ENCODE measurements at regions not wholly inside any gene's neighbourhood (a gene's known extent, or its start where the extent isn't known, plus 50 kb on each side); places are given as distances from the start of the nearest gene placed in this dataset.
"Not testable (repeated sequence)": the region's sequence is repeated elsewhere in the genome, so short reads cannot be mapped to it uniquely, and the experiment has no call there.

GRCh38 chr9:65405253-65405652 is 120.2 kb upstream of the FOXD4L5 start:
- DNase-seq (ENCODE audit: low spot score), result no peak
- H3K4me1 ChIP-seq (replicated peaks), result no peaks in the 10 kb centered on the region
- WGBS, result 62% methylated on average over 6 of the region's 6 CpGs

DNA sequence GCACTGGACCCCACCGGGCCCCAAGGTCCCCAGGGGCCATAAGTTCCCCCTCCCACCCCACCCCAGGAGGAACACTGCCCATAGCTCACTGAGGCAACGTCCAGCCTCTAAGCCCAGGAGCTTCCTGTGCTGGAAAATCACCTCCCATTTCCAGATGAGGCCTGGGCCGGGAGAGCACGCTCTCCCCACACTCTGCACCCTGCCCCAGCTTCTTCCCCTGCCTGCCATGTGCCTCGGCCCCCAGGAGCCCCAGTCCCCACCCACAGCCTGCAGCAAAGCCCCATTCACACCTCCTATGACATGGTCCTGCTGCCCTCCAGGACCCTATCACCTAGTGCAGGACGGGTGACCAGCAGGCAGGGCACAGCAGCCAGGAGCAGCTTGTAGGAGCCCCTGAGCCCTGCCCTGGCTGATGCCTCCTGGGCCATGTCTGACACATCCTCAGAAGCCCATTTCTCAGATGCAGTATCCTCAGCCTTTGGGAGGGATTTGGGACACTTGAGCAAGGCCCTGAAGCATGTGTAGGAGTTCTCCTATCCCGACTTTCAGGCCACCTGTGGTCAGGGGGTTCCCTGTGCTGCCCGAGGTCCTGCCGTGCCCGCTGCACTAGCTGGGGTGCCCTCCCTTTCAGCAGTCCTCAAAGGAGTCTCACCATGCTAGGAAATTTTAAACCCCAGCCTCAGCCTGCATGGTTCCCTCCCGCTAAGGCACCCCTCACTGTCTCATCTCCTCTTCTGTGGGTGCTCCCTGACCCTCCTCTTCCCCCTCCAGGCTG is 119.4 kb upstream of the FOXD4L5 start:
- Histone ChIP-seq H3K9me3 (no peaks in the 10 kb centered on the region), H3K4me1 (replicated peaks) (no peaks in the 10 kb centered on the region), H3K4me3 (no peak overlapping the region), H3K27ac (no peak overlapping the region), H3K27me3 (replicated peaks; ENCODE audit: insufficient read depth) (no peaks in the 10 kb centered on the region), H3K36me3 (no peaks in the 10 kb centered on the region)
- DNase-seq (ENCODE audit: low spot score), result no peak
- TF ChIP-seq, protein P1, sequence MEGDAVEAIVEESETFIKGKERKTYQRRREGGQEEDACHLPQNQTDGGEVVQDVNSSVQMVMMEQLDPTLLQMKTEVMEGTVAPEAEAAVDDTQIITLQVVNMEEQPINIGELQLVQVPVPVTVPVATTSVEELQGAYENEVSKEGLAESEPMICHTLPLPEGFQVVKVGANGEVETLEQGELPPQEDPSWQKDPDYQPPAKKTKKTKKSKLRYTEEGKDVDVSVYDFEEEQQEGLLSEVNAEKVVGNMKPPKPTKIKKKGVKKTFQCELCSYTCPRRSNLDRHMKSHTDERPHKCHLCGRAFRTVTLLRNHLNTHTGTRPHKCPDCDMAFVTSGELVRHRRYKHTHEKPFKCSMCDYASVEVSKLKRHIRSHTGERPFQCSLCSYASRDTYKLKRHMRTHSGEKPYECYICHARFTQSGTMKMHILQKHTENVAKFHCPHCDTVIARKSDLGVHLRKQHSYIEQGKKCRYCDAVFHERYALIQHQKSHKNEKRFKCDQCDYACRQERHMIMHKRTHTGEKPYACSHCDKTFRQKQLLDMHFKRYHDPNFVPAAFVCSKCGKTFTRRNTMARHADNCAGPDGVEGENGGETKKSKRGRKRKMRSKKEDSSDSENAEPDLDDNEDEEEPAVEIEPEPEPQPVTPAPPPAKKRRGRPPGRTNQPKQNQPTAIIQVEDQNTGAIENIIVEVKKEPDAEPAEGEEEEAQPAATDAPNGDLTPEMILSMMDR (IDR thresholded peaks at IDR 0.05), result no peak
- TF ChIP-seq POLR2A (IDR thresholded peaks at IDR 0.05), result no peak
- no peak for TF ChIP-seq POLR2AphosphoS5 (IDR thresholded peaks at IDR 0.05)
- whole genome bisulfite sequencing, result 76% methylated on average over 11 of the region's 11 CpGs
- intact Hi-C loops (cut with DNase I), result no loop called here

More at GRCh38 chr9:65405253-65405652, 120.2 kb upstream of the FOXD4L5 start:
- Histone ChIP-seq H3K4me3 (no peak overlapping the region), H3K27ac (no peak overlapping the region), H3K27me3 (replicated peaks; ENCODE audit: insufficient read depth) (no peaks in the 10 kb centered on the region), H3K9me3 (no peaks in the 10 kb centered on the region), H3K36me3 (no peaks in the 10 kb centered on the region)
- intact Hi-C loops (cut with DNase I), result no loop called here
- TF ChIP-seq, protein P1 (IDR thresholded peaks at IDR 0.05), result no peak
- TF ChIP-seq POLR2A (IDR thresholded peaks at IDR 0.05) (no peak), POLR2AphosphoS5 (IDR thresholded peaks at IDR 0.05) (no peak)

DNA sequence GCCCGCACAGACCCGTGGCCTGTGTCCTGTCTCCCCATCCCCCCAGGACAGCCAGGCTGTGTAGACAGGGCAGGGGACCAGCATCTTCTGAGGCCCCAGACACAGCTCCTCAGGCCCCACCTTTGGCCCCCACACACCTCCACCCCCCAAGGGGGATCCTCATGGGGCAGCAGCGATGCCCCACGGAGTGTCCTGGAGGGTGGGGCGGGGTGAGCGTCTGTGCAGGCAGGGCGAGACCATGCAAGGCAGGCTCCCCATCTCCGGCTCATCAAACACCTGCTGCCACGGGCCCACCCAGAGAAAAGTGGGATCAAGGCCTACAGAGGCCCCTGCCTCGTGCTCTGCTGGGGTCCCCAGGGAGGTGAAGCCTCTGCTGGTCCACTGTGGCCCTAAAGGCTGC is 118.7 kb upstream of the FOXD4L5 start:
- no peak for DNase-seq (ENCODE audit: low spot score)
- TF ChIP-seq POLR2A (IDR thresholded peaks at IDR 0.05), result no peak
- TF ChIP-seq, protein P1 (IDR thresholded peaks at IDR 0.05), result no peak
- TF ChIP-seq POLR2AphosphoS5 (IDR thresholded peaks at IDR 0.05), result no peak
- Histone ChIP-seq H3K4me3 (no peak overlapping the region), H3K9me3 (no peaks in the 10 kb centered on the region), H3K4me1 (replicated peaks) (no peaks in the 10 kb centered on the region), H3K27me3 (replicated peaks; ENCODE audit: insufficient read depth) (no peaks in the 10 kb centered on the region), H3K27ac (no peak overlapping the region), H3K36me3 (no peaks in the 10 kb centered on the region)
- intact Hi-C loops (cut with DNase I), result no loop called here
- WGBS, result 70% methylated on average over 10 of the region's 10 CpGs

- H3K4me3 ChIP-seq; intact Hi-C loops (cut with DNase I); H3K27me3 ChIP-seq (replicated peaks; ENCODE audit: insufficient read depth); H3K4me1 ChIP-seq (replicated peaks); DNase-seq (ENCODE audit: low spot score); H3K36me3 ChIP-seq; H3K9me3 ChIP-seq; H3K27ac ChIP-seq: not testable (repeated sequence)
- WGBS, result 82% methylated on average over 11 of the region's 11 CpGs
These were observed 118.1 kb upstream of the FOXD4L5 start for GRCh38 chr9:65403072-65403471.

- H3K4me1 ChIP-seq (replicated peaks); H3K36me3 ChIP-seq; H3K9me3 ChIP-seq; H3K27ac ChIP-seq; DNase-seq (ENCODE audit: low spot score); H3K4me3 ChIP-seq; H3K27me3 ChIP-seq (replicated peaks; ENCODE audit: insufficient read depth); intact Hi-C loops (cut with DNase I): not testable (repeated sequence)
- WGBS, result 86% methylated on average over 17 of the region's 18 CpGs
These were observed 117.3 kb upstream of the FOXD4L5 start for GRCh38 chr9:65402206-65402870.

DNA sequence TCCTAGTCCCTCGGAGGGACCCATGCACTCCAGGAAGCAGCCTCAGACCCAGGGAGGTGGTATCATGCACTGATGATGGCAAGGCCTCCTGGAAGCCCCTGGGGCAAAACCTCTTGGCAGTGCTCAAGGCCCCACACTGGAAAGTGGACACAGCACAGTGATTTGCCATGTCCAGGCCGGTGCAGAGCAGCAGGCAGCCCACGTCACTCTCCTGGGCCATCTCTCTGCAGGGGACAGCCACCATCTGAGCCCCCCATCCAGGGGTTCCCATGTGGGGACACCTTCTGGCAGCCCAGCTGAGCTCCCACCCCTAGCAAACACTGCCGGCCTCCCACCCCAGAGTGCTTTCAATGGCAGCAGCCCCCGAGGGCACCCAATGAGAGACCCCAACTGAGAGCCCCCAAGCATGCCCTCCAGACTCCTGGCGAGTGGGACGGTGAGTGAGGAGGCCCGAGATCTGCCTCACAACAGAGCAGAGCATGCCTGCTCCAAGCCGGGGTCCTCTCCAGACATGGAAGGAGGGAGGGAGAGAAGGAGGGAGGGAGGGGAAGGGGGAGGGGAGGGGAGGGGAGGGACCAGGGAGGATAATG is 116.5 kb upstream of the FOXD4L5 start:
- H3K9me3 ChIP-seq; H3K4me3 ChIP-seq; H3K27ac ChIP-seq; H3K36me3 ChIP-seq; H3K27me3 ChIP-seq (replicated peaks; ENCODE audit: insufficient read depth); DNase-seq (ENCODE audit: low spot score); H3K4me1 ChIP-seq (replicated peaks); intact Hi-C loops (cut with DNase I): not testable (repeated sequence)
- WGBS, result 77% methylated on average over 9 of the region's 9 CpGs
